HG02588 (cell line): ENCODE measurements at regions not wholly inside any gene's neighbourhood (a gene's known extent, or its start where the extent isn't known, plus 50 kb on each side); places are given as distances from the start of the nearest gene placed in this dataset.

ENCODE experiments used
- ATAC-seq: cut with Tn5 transposase; IDR thresholded peaks from one replicate; pipeline ENCODE4 v1.9.1; 2021; ENCODE audit warnings: mild to moderate bottlenecking, moderate library complexity; ENCODE audit not compliant: unreplicated experiment

DNA sequence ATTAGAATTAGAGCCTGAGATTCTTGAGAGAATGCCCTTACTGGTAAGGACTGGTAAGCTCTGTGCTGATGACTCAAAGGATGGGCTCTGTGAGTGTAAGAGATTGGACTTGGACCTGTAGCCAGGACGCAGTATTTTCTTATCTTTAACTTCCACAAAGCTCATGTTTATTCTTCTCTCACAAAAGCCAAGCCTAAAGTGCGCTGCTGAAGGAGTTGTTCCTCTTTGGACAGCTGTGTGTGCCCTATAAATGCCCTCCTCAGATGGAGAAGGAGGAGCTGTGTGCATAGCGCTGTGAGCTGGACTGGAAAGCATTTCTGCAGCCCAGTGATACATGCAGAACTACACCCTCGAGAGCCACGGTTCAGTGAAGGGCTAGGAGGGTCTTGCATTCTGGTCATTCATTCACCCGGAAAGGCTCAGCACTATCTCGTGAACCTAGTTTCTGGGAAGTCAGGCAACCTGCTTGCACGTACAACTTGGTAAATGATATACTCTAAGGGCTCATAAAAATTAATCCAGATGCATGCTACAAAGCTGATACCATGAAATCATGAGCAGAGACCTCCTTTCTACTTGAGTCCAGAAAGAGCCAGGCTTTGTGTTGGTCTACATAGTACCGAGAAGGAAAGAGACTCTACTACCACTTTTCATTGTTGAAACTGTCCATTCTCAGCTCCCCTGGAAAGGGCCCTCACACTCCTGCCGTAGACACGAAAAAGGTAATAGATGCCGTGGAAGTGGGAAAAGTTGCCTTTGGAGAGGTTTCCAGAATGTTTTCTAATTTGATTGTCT lies 103.0 kb upstream of the TBL1XR1 start:
- peak; percentile 74 for ATAC-seq

DNA sequence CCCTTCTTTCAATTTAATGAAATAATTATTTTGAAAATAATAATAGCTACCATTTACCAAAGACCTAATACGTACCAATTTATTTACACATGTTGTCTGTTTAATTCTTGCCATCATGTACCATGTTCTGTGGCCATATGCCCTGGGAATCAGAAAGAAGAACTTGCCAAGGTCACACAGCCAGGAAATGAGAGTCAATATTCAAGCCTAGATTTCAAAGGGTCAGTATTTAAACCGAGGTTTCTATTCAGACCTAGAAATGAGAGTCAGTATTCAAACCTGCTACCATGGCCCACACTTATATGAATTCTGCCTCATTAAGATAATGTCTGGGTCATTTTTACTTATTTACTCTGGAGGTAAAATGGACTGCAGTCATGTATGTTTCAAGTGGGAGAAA lies 103.6 kb upstream of the TBL1XR1 start:
- no peak for ATAC-seq

DNA sequence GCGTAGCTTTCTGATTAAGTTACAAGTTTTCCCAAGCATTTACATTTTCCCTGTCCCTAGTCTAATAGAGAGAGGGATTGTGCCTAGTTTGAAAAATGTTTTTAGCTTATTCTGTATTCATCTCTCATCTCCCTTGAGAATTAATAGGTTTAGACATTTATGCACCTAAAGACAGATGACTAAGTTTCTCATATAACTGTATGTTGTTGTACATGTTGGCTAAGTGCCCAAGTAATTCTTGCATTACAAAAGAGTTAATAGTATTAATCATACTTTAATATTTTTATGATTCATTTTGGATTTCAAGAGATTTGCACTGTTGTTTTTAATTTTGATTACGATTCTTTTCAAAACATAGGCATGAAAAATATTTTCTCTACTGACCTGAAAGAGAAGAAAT lies 109.0 kb upstream of the TBL1XR1 start:
- no peak for ATAC-seq

DNA sequence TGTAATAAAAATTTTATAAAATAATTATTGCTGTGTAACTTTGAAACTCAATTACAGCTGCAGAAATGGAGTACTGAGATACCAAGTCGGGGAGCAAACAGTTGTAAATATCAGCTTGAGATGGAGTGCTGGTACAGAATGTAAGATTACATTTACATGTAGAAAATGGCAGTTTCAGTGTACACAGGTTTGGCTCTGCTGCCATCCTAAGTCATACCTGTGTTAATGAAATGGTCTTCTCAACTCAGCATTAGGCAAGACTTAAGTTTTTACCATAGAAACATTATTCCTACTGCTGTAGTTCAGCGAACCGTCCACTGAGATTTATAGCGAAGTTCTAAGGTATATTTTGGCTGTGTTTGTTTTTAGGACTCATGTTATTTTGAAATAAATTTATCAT lies 110.1 kb upstream of the TBL1XR1 start:
- no peak for ATAC-seq

DNA sequence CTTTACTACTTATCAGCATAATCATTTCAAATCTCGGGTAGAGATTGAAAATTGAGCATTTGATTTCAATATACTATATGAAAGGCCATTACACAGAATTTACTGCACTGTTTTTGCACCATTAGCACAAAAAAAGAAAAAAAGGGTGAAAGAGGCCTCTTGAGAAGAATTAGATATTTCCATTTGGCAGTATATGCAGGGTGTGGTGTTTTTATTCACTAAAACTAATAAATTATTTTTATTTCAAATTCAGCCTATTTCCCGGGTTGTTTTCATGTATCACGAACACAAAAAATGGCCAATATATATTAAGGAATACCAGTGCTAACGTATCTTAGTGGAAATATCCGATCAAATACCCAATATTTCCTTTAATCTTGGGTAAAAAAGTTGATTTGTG lies 110.5 kb upstream of the TBL1XR1 start:
- no peak for ATAC-seq

DNA sequence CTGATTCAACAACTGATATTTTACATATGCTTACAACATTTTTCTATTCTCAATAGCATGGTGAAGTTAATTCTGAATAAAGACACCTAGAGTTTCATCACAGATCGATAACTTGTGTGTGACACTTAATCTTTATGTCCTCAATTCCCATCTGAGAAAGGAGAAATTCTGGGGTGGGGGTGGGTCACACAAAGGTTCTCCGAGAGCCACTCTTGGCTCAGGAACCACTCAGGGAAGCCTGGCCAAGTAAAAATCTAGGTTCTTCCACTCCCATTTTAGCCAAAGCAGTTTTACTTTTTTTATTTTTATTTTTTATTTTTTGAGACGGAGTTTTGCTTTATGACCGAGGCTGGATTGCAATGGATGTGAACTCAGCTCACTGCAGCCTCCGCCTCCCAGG lies 111.0 kb upstream of the TBL1XR1 start:
- ATAC-seq, result no peak

DNA sequence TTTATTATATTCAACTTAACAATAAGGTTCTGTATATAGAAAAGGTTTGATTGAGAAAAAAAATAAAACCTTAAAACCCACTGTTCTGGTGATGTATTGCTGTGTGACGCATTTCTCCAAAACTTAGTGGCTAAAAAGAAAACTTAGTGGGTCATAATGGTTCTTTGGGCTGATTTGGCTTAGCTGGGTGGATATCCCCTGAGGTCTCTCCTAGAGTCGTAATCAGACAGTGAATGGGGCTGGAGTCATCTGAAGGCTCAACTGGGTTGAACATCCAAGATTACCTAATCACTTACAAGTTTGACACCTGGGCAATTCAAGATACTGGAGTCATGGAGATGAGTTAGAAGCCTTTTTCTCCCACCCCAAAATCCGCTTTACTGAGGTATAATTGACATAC lies 111.6 kb upstream of the TBL1XR1 start:
- no peak for ATAC-seq

DNA sequence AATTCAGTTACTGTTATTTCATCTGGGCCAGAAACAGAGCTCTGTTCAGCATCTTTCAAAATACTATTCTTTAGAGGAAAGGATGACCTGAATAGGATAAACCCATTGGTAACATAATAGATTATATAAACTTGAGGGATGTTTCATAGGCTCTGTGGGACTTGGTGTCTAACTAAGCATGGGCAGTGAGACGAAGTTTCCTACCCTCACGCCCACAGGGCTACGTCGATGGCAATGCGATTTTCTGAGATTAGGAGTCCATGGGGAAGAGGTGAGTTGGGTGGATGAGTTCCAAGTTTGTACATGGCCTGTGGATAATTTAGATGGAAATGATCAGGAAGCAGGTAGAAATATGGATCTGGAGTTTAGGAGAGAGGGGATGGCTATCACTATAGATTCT lies 115.2 kb upstream of the TBL1XR1 start:
- ATAC-seq, result no peak

DNA sequence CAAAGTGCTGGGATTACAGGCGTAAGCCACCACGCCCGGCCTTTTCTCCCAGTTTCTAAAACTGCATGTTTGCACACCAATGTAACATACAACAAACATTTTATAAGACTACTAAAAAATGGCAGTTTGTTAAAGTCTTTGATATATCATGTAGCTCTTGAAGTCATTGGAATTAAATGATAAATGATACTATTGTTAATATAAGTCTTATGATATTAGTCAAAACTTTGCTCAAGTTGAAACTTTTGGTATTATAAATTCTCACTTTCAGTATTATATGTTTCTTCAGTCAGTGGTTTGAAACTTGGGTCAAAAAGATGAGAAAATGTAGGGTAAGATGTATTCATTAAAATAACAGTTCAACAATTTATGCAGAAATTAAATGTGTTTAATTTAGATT lies 117.6 kb upstream of the TBL1XR1 start:
- ATAC-seq, result peak; percentile 63

DNA sequence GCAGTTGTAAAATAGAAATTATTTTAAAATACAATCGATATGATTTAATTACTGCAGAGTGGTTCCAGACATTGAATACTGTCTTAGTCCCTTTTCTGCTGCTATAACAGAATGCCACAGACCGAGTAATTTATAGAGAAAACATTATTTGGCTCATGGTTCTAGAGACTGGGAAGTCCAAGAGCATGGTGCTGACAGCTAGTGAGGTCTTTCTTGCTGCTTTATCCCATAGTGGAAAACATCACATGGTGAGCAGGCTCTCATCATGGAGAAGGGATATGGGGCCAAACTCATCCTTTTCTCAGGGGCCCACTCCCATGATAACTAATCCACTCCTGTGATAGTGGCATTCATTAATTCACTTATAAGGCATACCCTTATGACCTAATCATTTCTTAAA lies 120.0 kb upstream of the TBL1XR1 start:
- no peak for ATAC-seq

DNA sequence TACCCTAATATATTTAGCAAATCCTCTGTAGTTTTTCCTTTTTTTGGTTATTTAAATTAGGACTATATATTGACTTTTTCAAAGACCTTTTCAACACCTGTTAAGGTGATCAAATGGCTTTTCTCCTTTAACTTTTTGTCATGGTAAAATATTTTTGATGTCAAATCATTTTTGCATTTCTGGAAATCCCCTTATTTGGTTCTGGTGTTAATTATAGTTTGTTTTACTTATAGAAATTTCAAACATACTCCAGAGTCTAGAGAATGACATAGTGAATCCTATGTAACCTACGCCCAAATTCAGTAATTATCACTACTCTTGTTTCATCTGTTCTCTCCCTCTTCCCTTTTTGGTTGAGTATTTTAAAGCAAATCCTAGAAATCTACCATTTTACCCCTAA lies 121.3 kb upstream of the TBL1XR1 start:
- ATAC-seq, result no peak

DNA sequence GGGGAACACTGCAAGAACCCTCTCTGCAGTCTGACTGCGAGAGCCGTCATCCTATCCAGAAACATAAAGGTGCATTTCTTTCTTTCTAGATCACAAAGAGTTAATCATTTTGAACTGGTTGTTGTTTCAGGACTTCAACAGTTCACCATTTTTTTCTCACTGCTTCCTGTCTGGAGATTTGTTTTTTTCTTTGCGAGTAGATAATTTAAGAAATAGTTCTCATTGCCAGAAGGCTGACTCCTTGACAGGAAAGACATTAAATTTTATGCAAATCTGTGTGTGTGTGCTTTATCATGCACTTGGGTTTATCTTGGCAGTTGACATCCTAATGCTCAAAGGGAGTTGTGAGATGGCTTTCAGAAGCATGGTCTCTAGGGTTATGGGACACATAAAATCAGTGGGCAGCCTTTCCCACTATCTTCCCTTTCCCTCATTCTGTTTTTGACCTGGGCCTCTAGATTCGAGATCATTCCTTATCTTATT lies 123.5 kb upstream of the TBL1XR1 start:
- ATAC-seq, result peak; percentile 43

DNA sequence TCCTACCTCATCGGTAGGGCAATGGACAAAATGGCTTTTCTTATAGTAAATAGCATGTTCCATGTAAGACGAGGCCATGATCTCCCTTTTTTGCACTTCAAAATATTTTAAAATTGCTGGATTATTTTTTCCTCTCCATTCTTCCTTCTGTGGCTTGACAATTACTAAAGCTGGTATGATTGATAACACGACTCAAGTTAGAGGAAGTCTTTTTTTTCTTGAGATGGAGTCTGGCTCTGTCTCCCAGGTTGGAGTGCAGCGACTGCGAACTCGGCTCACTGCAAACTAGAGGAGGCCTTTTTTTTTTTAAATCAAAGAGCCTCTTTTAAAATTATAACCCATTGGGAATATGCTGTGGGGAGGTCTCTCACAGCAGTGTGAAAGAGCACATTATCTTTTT lies 124.5 kb upstream of the TBL1XR1 start:
- ATAC-seq, result no peak

DNA sequence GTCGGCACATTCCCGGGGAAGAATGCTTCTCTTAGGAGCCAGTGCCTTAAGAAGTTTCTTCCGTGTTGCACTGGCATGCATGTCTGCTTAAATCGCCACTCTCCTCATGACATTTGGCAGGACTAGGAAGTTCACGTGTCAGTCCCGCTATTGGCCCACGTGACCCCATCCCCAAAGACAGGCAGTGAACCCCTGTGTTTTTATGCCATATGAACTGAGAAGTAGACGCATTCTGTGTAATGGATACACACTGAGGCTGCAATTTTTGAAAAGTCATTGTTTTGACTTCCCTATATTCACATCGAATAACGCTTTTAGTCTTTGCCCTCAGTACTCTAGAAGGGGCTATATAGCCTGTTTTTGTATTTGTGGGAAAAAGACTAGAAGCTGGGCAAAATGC lies 125.6 kb upstream of the TBL1XR1 start:
- no peak for ATAC-seq

DNA sequence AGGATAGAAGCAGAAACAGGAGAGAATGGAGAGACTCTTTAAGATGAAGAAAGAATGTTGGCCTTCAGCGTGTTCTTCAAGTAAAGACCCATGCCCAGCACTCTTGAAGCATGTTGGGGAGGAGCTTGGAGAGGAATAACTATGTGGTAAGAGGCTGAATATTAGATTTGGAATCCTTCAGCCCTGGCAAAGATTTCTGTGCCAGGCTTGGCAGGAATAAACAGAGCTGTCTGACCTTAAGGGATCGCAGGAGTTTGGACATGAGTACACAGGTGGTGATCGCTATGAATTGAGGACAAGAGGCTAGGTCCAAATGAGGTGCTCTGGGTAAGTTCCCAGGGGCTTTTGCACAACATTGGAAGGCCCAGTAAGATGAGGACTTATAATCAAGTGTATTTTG lies 132.6 kb upstream of the TBL1XR1 start:
- ATAC-seq, result no peak

DNA sequence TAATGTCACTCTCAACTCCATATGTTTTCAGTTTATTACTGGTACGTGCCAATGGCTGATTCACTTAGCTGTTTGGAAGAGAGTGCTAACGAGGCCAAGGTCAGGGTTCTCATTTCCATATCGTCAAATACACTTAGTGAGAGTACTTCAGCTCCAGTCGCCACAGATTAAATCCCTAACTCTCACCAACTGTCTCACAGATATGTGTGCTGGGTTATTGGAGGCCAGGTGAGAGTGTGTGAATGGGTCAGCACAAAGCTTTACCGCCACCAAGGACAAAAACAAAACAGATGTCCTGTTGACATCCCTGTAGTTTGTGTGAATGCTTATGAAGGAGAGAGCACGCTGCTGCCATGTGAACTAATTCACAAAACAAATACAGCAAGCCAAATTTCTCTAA lies 133.5 kb upstream of the TBL1XR1 start:
- ATAC-seq, result no peak

DNA sequence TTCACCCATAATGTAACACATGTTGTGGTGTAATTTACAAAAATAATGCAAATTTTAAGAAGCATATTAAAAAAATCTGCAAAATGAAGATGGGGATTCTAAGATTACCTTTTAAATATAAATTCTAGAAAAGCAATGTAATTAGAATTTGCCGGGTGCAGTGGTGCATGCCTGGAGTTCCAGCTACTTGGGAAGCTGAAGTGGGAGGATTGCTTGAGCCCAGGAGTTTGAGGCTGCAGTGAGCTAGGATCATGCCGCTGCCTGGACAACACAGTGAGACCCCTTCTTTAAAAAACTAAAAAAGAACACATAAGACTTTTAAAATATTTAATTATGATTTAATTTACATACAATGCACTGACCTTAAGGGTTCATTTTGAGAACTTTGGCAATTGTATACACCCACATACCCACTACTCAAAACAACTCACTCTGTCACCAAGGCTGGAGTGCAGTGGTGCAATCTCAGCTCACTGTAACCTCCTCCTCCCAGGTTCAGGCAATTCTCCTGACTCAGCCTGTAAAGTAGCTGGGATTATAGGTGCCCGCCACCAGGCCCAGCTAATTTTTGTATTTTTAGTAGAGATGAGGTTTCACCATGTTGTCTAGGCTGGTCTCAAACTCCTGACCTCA lies 134.0 kb upstream of the TBL1XR1 start:
- no peak for ATAC-seq

DNA sequence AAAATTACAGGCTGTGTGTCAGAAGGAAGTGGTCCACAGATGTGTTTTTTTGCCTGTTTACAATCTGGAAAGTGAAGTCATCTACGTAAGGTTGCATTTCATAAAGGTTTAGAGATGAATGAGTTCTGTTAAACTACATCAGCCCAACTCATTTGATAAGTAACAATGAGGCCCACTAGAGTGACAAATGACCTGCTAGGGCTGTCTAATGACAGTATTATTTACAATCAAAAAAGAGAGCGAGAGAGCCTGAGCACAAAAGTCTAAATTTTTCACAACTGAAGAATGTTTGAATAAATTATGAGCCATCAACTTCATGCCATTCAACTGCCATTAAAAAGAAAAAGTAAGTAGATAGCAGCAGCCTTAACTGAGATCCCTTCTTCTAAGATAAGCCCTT lies 135.7 kb upstream of the TBL1XR1 start:
- no peak for ATAC-seq

DNA sequence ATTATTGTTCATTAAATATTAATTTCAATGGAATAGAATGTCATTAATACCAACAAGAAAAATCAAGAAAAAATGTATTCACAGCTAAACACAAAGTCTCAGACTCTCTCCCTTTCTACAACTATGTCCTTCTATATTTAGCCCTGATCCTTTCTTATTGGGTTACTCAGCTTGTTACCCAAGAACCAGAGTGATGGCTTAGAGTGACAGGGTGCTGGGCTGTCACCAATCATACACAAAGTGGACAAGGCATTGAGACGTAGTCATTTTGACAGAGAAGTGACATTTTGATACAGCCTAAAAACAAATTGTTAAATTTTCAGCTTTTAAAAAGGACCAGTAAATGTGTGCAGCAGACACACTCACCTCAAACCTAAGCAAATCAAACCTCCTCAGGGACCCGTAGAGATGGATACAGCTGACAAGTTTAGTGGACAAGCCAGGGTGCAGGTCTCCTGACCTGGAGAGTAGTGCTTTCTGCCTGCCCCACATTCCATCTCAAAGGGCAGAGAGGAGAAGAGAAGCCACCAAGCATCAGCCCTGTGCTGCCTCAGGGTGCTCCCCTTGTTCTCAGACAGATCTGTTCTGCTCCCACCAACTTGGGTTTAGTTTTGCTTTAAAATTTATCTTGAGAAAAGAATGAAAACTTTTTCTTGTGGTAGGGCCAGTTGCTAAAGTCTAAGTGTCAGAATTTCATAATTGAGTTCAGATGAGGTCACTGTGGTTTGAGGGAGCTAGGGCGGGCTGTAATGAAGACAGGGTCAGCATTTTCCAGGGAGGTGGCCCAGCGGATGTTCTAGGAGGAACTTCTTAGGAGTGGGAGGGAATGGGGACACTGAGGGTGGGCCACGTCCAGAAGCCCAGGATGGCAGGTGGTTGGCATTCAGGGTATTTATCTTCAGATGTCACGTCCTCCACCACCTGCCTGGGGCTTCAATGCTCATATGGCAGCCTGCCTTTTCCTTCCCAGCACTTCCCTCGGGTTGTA lies 136.5 kb upstream of the TBL1XR1 start:
- no peak for ATAC-seq

DNA sequence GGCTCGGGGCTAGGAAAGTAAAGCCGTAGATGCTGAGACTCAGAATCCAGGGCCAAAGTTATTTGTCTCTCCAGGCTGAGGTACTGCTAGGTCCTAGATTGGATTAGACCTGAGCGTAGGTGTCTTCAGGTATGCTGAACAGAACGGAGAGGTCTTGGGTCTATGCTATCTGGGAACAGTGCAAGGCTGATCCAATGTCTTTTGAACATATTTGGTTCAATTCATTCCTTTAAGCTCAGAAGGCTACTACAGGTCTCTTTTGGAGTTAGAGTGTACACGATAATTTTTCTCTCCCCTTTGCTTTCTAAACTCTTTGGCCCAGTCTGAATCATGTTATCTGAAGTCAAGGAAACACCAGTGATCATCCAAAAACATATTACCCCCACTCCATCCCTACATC lies 137.5 kb upstream of the TBL1XR1 start:
- no peak for ATAC-seq

DNA sequence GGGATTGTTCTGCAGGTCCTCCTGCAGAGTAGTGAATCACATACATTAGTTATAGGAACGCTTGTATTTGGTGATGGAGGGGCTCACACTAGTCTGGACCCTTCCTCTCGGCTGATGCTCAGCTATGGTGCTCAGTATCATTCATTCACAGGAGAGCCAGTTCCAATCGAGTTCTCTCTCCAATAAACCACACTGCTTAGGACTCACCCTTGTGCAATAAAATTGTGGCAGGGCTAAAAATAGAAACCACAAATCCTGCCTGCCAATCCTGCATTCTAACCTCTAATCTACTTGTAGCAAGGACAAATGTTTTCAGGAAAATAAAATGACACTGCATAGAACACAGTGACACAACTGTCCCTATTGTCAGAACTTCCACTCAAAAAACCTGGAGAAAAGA lies 138.4 kb upstream of the TBL1XR1 start:
- ATAC-seq, result no peak
